CD4-positive, alpha-beta T cell treated with Interleukin-17A for 4 hours (primary cell): ENCODE measurements at regions not wholly inside any gene's neighbourhood (a gene's known extent, or its start where the extent isn't known, plus 50 kb on each side); places are given as distances from the start of the nearest gene placed in this dataset.
"Not testable (repeated sequence)": the region's sequence is repeated elsewhere in the genome, so short reads cannot be mapped to it uniquely, and the experiment has no call there.

Experiments used
- DNase-seq: peaks from one replicate; pipeline ENCODE4 v3.0.0-alpha.2; 2020; ENCODE audit warnings: mixed read lengths

DNA sequence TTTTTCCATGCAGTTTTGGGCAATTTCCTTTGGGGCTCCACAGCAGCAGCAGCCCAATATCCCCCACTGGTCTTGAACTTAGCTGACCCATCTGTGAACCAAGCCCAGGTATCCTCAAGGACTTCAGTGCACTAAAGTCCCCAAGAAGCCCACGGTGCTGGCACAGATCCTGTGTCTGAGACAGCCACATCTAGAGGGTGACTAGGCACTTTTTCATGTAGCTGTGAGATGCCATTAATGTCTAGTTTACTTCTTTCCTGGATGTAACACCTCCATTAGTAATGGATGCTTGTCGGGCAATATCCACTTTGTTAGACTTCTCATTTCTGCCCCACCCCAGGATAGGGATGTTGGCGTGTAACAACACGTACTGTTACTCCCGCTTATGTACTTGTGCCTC is 117.9 kb downstream of the GPCPD1 start:
- no peak for DNase-seq

GRCh38 chr20:5491455-5491854 is 119.4 kb downstream of the GPCPD1 start:
- DNase-seq, result no peak

DNA sequence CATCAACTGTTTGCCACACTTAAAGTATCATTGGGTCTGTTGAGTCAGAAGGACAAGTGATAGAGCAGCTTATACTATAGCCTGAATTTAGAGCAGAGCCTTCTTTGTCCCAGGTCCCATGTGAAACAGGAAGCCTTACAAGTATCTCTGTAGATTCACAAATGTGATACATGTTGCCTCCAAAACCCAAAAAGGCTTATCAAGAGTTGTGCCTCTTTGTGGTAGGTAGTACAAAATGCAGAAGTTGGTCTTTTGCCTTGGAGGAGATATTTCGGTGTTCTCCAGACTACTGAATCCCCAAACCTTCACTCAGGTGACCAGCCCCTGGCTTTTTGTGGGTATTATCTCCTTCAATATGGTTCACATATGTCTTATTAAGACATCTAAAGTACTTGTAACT is 121.2 kb downstream of the GPCPD1 start:
- no peak for DNase-seq

DNA sequence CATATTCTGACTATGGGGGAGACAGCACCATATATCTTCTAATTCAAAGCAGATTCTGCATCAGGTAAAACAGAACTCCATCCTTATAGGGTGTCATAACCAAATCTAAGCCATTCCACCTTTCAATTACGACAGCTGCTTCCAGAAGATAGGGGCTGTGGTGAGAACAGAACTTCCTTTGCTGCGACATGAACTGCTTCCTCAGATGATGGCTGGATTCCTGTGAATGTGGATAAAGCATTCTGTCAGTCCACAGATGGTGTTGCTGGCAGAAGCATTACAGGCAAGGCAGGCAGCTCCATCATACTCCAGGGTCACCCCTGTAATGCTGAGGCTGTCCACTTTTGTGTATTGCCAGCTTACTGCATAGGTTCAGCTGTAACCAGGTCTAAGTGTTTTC is 122.0 kb downstream of the GPCPD1 start:
- DNase-seq, result no peak

DNA sequence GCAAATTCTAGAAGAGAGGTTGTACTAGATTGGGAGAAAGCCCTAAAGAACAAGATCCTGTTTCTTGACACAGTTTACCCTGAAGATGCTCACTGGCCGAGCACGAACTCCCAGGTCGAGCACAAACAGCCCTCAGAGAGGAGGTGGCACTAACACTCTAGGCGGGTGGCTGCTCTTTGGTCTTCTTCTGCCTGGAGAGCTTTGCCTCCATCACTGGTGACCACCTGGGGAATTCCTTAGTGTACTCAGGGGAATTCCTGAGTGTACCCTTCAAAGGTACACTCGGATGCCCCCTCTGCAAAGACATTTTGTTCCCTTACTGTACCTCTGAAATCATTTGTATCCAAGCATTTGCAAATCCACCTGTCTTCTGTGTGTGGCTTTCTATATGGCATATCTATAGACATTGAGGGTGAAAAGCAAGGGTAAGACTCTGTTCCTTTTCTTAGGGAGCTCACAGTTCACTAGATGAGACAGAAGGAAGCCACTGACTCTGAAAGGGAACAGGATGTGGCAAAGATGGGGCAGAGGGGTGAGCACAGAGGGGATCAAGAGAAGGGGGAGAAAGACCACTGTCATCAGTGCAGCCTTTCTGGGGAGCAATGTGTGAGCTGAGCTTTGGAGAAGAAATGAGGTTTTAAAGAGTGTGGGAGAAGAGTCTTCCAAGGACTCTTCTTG is 124.3 kb downstream of the GPCPD1 start:
- DNase-seq, result no peak

DNA sequence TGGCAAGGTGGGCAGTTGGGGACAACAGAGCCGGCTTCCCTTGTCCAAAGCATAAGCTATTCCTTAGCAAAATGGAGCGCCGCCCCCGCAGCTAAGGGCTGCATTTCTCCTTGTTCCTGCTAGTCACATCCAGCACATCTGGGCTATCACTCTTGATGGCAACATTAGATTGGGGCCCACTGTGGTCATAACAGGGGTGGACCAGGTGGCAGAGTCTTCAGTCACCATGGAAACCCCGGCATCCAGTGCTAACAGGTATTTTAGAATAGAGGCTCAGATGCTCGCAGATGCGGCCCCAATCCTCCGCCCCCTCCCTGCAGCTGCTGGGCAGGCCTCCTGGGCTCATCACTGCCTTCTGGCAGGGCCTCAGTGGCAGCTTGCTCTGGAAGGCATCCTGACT is 125.9 kb downstream of the GPCPD1 start:
- DNase-seq, result no peak

GRCh38 chr20:5484346-5484745 is 126.5 kb downstream of the GPCPD1 start:
- no peak for DNase-seq

GRCh38 chr20:5482791-5483190 is 128.0 kb downstream of the GPCPD1 start:
- no peak for DNase-seq

GRCh38 chr20:5481872-5482271 is 128.9 kb downstream of the GPCPD1 start:
- no peak for DNase-seq

GRCh38 chr20:5480824-5481600 is 129.8 kb downstream of the GPCPD1 start:
- no peak for DNase-seq

DNA sequence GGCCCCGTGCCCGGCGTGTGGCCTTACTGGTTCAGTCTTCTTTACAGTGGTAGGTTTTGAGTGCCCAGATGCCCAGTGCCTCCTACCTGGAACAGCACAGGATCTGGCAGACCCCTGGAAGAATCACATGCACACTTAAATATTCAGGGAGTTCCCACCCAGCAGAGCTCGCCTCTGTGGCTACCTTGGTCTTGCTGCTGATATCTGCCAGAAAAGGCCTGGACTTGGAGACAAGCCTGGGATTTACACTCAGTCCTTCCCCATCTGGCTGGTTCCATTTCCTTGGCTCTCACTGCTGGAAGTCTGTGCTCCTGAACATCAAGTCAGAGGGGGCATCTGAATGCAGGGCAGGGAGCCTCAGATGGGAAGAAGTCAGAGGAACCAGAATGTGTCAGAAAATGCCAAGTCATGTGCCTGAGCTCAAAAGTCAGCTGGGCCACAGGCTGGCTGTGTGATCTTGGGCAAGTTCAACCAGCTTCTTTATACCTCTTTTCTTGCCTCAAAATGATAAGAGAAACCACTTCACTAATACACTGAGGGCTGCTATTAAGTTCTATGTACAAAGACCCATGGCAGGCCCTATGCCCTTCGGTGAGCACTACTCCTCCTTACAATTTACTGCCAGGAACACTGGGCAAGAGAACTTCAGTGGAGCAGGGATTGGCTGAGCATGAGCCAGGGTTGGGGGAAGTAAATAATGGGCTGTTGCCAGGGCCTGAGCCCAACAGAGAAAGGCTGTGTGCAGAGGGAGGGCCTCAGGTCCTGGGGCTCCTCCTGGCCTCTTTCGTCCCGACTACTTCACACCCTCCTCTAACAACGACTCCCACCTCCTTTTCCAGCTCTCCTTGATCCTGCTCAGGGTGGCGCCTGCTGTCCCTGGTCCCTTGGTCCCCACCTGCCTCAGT is 135.9 kb downstream of the GPCPD1 start:
- no peak for DNase-seq

- DNase-seq, result not testable (repeated sequence)
Observed at GRCh38 chr20:5471866-5472265, 138.9 kb downstream of the GPCPD1 start.

DNA sequence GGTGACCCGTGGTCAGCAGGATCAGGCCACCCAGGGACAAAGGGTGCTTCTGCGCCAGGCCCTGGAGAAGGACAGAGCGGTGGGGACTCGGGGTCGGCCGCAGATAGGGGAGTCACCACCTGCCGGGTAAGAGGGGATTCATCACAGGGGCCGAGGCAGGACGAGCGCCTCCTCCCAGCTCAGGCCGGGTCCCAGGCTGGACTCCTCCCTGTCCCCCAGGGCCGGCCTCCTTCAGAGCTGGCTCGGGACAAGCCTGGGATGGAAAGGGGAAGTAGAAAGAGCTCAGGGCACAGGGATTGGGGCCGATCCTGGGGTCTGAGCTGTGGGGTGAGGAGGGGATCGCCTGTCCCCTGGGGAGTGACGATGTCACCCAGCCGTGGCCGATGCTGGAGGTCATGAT is 139.4 kb downstream of the GPCPD1 start:
- no peak for DNase-seq

DNA sequence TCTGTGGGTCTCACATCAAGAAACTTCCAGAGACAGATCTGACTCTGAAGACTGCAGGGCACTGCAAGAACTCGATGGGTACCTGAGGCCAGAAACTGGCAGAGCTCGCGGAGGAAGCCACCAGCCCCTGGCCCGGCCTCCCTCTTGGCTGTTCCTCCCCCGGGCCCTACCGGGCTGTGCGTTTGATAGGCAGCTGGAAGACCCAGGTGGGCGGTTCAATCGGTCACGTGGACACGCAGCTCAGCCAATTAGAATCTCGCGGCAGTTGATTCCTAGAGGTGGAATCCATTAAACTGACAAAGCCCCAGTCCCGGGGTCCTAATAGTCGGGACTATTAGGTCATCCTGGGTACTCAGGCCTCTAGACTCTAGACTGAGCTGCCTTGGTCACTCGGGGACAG is 139.9 kb downstream of the GPCPD1 start:
- DNase-seq, result no peak

- DNase-seq, result no peak
Observed at GRCh38 chr20:5470458-5470857, 140.3 kb downstream of the GPCPD1 start.

DNA sequence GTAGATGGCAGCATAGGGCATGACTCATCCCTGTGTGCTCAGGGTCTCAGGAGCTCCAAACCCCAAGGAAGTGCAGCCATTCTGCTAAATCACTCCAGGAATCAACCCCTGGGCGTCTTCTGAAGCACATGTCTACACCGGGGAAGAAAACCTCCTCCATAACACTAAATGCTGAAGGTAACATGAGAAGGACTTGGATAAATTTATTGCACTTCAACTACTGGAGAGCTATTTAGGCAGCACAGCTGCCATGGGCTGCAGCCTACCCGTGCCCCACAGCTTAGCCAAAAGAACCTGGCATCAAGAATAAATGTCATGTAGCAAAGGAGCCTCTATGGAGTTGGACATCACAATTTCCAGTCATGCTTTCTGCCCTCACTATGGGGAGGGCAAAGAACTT is 141.7 kb downstream of the GPCPD1 start:
- no peak for DNase-seq

GRCh38 chr20:5467086-5467485 is 143.7 kb downstream of the GPCPD1 start:
- no peak for DNase-seq

GRCh38 chr20:5465604-5465927 is 145.2 kb downstream of the GPCPD1 start:
- DNase-seq, result no peak

DNA sequence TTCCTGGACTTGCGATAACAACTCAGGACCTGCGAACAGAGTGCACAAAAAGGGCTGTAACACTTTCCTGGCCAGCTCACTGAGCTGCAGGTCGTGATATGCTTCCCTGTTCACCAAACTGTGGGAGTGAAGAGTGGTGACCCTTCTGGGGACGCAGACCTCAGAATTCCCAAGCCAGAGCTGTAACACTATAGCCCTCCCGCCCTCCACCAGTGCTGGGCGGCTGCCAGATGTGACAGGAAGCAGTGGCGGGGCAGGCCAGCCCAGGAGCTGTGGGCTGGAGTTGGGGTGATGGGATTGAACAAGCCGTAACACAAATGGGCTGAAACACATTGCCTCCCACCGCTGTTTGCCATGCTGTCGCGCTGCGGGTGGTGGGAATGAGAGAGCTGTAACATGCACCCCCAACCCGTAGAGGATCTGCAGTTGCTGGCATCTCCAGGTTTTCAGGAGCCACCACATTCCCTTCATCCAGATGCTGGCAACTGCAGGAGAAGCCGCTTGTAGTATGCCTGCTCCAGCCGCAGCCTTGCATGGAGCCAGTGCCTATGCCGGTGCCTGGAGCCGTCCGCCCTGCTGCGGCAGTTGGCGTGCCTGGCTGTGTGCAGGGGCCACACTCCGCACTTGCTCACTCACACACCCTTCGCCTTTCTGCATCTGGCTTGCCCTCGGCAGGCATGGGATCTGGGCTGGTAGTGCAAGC is 145.8 kb downstream of the GPCPD1 start:
- DNase-seq, result no peak

DNA sequence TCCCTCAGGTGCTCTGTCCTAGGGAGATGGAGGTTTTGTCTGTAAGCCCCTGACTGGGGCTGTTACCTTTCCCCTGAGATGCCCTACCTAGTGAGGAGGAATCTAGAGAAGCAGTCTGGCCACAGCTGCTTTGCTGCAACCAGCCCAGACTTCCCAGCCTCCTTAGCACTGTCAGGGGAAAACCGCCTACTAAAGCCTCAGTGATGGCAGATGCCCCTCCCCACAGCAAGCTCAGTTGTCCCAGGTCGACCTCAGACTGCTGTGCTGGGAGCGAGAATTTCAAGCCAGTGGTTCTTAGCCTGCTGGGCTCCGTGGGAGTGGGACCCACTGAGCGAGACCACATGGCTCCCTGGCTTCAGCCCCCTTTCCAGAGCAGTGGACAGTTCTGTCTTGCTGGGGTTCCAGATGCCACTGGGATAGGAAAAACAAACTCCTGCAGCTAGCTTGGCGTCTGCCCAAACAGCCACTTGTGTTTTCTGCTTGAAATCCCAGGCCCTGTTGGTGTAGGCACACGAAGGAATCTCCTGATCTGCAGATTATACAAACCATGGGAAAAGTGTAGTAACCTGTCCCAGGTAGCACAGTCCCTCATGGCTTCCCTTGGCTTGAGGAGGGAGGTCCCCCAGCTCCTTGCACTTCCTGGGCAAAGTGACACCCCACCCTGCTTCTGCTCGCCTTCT is 146.4 kb upstream of the PROKR2 start:
- no peak for DNase-seq

- not testable (repeated sequence) for DNase-seq
Observed at GRCh38 chr20:5453745-5454144, 137.0 kb upstream of the PROKR2 start.

GRCh38 chr20:5453316-5453715 is 136.6 kb upstream of the PROKR2 start:
- DNase-seq, result not testable (repeated sequence)
